Lung (tissue), 11 donors: ENCODE measurements at regions not wholly inside any gene's neighbourhood (a gene's known extent, or its start where the extent isn't known, plus 50 kb on each side); places are given as distances from the start of the nearest gene placed in this dataset.
A peak's percentile ranks its signal among the peaks of the same experiment; 100 is the strongest.

Experiments
- ATAC-seq: fragments of 200-7000 bp; cut with Tn5 transposase; one replicate; pipeline ENCODE4 v1.9.1; 2020; ENCODE audit warnings: moderate number of reproducible peaks; ENCODE audit not compliant: insufficient read depth, low FRiP score
- DNase-seq, 3 donors: peaks; one replicate each; pipeline ENCODE4 v3.0.0-alpha.2; 2013 to 2017
- H3K27ac ChIP-seq, 2 donors: one replicate each; pipeline ENCODE4 v1.5.1; 2013; ENCODE audit warnings: mild to moderate bottlenecking in 2 of 2, moderate library complexity in 2 of 2, control low read depth in 1 of 2, inconsistent platforms in 1 of 2, low read depth in 1 of 2, low read length in 1 of 2
- H3K27me3 ChIP-seq, 3 donors: one replicate each; pipeline ENCODE4 v1.5.1; 2013; ENCODE audit warnings: low read length in 2 of 3; ENCODE audit not compliant: control insufficient read depth in 3 of 3, insufficient read depth in 3 of 3
- H3K36me3 ChIP-seq, 4 donors: one replicate each; pipeline ENCODE4 v1.5.1; 2013; ENCODE audit warnings: low read length in 4 of 4, mild to moderate bottlenecking in 1 of 4, moderate library complexity in 1 of 4; ENCODE audit not compliant: control insufficient read depth in 4 of 4, insufficient read depth in 4 of 4
- H3K4me1 ChIP-seq, 5 donors: one replicate each; pipeline ENCODE4 v1.5.1; 2013; ENCODE audit warnings: low read length in 5 of 5, mild to moderate bottlenecking in 2 of 5, moderate library complexity in 1 of 5; ENCODE audit not compliant: control insufficient read depth in 5 of 5, insufficient read depth in 5 of 5
- H3K4me3 ChIP-seq: one replicate; pipeline ENCODE4 v1.5.1; 2013; ENCODE audit warnings: mild to moderate bottlenecking, control low read depth, moderate library complexity
- H3K9ac ChIP-seq, 2 donors: one replicate each; pipeline ENCODE4 v1.5.1; 2013; ENCODE audit warnings: low read length in 2 of 2, control low read depth in 1 of 2; ENCODE audit not compliant: insufficient read depth in 1 of 2
- H3K9me3 ChIP-seq, 4 donors: one replicate each; pipeline ENCODE4 v1.5.1; 2013; ENCODE audit warnings: low read length in 3 of 4, mild to moderate bottlenecking in 1 of 4, moderate library complexity in 1 of 4; ENCODE audit not compliant: control insufficient read depth in 4 of 4, insufficient read depth in 3 of 4
- WGBS, 2 donors: extraction: QIAGEN DNeasy Blood & Tissue Kit; methylation state at CpG; one replicate each; pipeline ENCODE4 v1.1.7; 2013; 5-methylcytosine and 5-hydroxymethylcytosine counted together
- TF ChIP-seq, protein P1 (sequence below): IDR thresholded peaks from 2 replicates; pipeline ENCODE4 v1.5.1; 2012; ENCODE audit warnings: mild to moderate bottlenecking; ENCODE audit errors: control extremely low read depth, extremely low read depth
- donor health status: control.
- donor health status: control.
- donor health status: Bipolar disorder and iron deficiency.
- donor health status: healthy.
- donor health status: DM: yes; HTN: yes; CAD: no.

DNA sequence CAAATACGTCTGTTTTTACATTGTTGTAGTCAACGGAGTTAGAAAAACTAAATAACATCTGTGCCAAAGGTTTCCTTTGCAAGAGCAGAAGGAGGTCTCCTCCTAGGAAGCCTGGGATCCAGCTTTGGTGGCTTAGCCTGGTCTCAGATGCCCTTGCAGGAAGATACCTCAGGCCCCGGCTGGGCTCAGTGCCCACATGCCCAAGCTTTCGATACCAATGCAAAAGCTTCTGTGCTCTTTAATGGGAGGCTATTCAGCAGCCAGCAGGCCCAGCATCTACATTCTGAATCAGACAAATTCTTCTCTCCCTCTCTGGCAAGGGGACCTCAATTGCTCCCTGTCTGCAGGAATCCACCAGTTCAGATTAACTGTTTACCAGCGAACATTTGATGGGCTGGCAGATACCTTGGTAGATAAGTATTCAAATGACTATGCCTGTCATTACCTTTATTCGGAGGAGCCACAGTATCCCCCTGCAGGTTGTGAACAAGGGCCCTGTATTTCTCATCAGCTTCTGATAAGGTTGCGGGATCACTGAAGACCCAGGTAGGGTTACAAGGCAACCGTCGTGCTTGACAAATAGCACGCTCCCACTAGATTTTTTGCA, 180.1 kb upstream of the KBTBD8 start:
- H3K4me3 ChIP-seq, result no peak overlapping the region
- H3K36me3 ChIP-seq, result no peaks in the 10 kb centered on the region
- peaks cover 0 to 12% (median 0%) of the 10 kb centered on the region in 3 donors for H3K27me3 ChIP-seq
- ATAC-seq (no peak), DNase-seq (no peak)
- no peaks in the 10 kb centered on the region for H3K9me3 ChIP-seq
- TF ChIP-seq, protein P1, sequence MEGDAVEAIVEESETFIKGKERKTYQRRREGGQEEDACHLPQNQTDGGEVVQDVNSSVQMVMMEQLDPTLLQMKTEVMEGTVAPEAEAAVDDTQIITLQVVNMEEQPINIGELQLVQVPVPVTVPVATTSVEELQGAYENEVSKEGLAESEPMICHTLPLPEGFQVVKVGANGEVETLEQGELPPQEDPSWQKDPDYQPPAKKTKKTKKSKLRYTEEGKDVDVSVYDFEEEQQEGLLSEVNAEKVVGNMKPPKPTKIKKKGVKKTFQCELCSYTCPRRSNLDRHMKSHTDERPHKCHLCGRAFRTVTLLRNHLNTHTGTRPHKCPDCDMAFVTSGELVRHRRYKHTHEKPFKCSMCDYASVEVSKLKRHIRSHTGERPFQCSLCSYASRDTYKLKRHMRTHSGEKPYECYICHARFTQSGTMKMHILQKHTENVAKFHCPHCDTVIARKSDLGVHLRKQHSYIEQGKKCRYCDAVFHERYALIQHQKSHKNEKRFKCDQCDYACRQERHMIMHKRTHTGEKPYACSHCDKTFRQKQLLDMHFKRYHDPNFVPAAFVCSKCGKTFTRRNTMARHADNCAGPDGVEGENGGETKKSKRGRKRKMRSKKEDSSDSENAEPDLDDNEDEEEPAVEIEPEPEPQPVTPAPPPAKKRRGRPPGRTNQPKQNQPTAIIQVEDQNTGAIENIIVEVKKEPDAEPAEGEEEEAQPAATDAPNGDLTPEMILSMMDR, result no peak
- H3K4me1 ChIP-seq, result no peaks in the 10 kb centered on the region
- WGBS, 2 donors, result 85 to 93% methylated on average over 10 of the region's 10 CpGs
- H3K27ac ChIP-seq, result no peak overlapping the region
- H3K9ac ChIP-seq, result no peak overlapping the region

DNA sequence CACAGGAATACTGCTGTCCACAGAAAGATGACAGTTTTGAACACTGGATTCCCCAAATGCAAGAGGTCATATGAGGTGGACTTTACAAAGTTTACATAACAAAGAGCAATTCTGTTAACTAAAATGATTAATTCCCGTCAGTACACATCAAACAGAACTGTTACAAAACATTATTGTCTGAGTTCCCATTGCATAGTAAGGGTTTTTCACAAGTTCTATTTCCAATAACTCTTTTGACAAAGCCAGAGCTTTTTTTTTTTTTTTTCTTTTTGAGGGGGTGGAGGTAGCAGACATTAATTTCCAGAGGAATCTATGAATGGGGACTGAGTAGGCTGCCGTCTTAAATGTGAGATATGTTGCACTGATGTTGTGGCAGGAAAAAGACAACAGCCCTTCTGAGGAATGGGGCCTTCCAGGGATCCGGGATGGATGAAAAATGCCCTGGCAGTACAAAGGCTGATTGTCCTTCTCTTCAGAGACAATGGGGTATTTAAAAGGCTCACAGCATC, 178.1 kb upstream of the KBTBD8 start:
- no peak overlapping the region for H3K27ac ChIP-seq
- no peaks in the 10 kb centered on the region for H3K9me3 ChIP-seq
- no peaks in the 10 kb centered on the region for H3K36me3 ChIP-seq
- no peaks in the 10 kb centered on the region for H3K4me1 ChIP-seq
- H3K4me3 ChIP-seq, result no peak overlapping the region
- peaks cover 0 to 12% (median 0%) of the 10 kb centered on the region in 3 donors for H3K27me3 ChIP-seq
- no peak for DNase-seq
- TF ChIP-seq, protein P1, result no peak
- no peak for ATAC-seq
- H3K9ac ChIP-seq, result no peak overlapping the region
- 81% methylated on average over 3 of the region's 3 CpGs for WGBS, 2 donors

DNA sequence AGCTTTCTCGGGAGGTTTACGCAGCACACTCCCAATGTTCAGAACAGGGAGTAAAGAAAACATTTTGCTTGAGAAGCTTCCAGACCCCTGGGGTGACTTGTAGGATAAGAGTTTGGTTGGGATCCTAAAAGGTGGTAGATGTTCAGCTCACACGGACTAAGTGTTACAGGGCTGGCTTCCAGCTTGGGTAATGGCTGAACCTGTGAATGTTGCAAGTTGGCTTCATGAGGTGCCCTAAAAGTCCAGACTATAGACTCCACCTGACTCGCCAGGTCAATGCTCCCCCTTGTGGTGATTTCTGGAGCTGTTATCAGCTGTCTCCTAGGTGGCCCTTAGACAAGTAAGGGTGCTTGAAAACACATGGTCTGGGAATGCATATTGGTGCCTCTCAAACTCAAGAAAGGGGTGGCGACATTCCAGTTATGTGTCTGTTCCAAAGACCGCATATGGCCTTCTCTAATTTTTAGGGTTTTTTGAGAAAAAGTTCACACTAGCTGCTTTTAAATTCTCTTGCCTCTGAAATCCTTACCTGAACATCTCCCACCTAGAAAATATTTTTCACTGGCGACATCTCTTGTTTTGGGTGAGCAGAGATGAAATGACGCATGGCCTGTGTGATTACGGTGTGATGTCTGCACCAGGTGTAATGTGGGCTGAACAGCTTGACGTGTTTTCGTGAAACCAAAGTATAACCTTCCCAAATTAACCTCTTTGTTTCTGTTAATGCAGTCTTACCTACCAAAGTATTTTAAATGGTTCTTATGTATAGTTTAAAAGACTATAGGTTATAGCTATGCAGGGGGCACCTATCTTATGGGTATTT, 175.7 kb upstream of the KBTBD8 start:
- Histone ChIP-seq H3K9me3 (no peaks in the 10 kb centered on the region), H3K27ac (no peak overlapping the region), H3K27me3 (peaks cover 0 to 11% (median 0%) of the 10 kb centered on the region in 3 donors), H3K4me3 (no peak overlapping the region), H3K36me3 (no peaks in the 10 kb centered on the region), H3K9ac (no peak overlapping the region), H3K4me1 (no peaks in the 10 kb centered on the region)
- ATAC-seq, result peak; percentile 65
- DNase-seq, result peak; percentile 40 to 63 (median 61)
- TF ChIP-seq, protein P1, result peak; percentile 47
- WGBS, 2 donors, result 67 to 72% methylated on average over 11 of the region's 11 CpGs
